PC-9 (cell line): ENCODE measurements at regions not wholly inside any gene's neighbourhood (a gene's known extent, or its start where the extent isn't known, plus 50 kb on each side); places are given as distances from the start of the nearest gene placed in this dataset.

Source experiments
- BruUV-seq: library from RNA; stranded (reverse); fragments of 400-500 nt; replicated peaks from 2 replicates; lab custom pipeline; 2021; lab: Mats Ljungman, UMichigan
- CTCF ChIA-PET: fragments of 300-600 bp; sonication (Branson Sonifier 250); formaldehyde crosslinking; loops from one replicate; lab custom pipeline; 2022; ENCODE audit warnings: antibody characterized with exemption; lab: Charles Lee
- POLR2A ChIA-PET: fragments of 300-600 bp; sonication (Branson Sonifier 250); formaldehyde crosslinking; loops from one replicate; lab custom pipeline; 2022; ENCODE audit warnings: antibody characterized with exemption; ENCODE audit not compliant: unreplicated experiment; lab: Charles Lee
- DNase-seq, 2 experiments: peaks; one replicate each; pipeline versions ENCODE4 v3.0.0 to v3.0.0-alpha.2; 2015 to 2022; ENCODE audit warnings: mixed read lengths in 1 of 2
- H2AFZ ChIP-seq: fragments of 200-600 bp; sonication (generic); 2 replicates; pipeline ENCODE4 v1.8.1; 2017; ENCODE audit warnings: antibody characterized with exemption
- H3F3A ChIP-seq: fragments of 200-600 bp; sonication (generic); 2 replicates; pipeline ENCODE4 v1.8.1; 2017; ENCODE audit warnings: antibody characterized with exemption, mild to moderate bottlenecking, low read depth; ENCODE audit not compliant: insufficient read depth
- H3K27ac ChIP-seq: fragments of 200-600 bp; sonication (generic); 2 replicates; pipeline ENCODE4 v1.6.1; 2016; ENCODE audit warnings: mixed run types
- H3K27me3 ChIP-seq: fragments of 200-600 bp; sonication (generic); 2 replicates; pipeline ENCODE4 v1.6.1; 2016; ENCODE audit warnings: low read depth, mixed run types; ENCODE audit not compliant: insufficient read depth
- H3K36me3 ChIP-seq: fragments of 200-600 bp; sonication (generic); 2 replicates; pipeline ENCODE4 v1.6.1; 2016; ENCODE audit warnings: low read depth, mixed run types
- H3K4me1 ChIP-seq: fragments of 200-600 bp; sonication (generic); replicated peaks from 2 replicates; pipeline ENCODE4 v1.6.1; 2016; ENCODE audit warnings: mixed run types; ENCODE audit not compliant: insufficient read depth
- H3K4me2 ChIP-seq: fragments of 200-600 bp; sonication (generic); 2 replicates; pipeline ENCODE4 v1.6.1; 2017; ENCODE audit warnings: mixed run types
- H3K4me3 ChIP-seq: fragments of 200-600 bp; sonication (generic); 2 replicates; pipeline ENCODE4 v1.6.1; 2016; ENCODE audit warnings: mixed run types
- H3K79me2 ChIP-seq: fragments of 200-600 bp; sonication (generic); 2 replicates; pipeline ENCODE4 v1.6.1; 2017; ENCODE audit warnings: low read depth, mixed run types
- H3K9me2 ChIP-seq: fragments of 200-600 bp; sonication (generic); 2 replicates; pipeline ENCODE4 v1.8.1; 2017; ENCODE audit warnings: mild to moderate bottlenecking; ENCODE audit not compliant: insufficient read depth
- H3K9me3 ChIP-seq: fragments of 200-600 bp; sonication (generic); 2 replicates; pipeline ENCODE4 v1.8.1; 2016; ENCODE audit warnings: low read depth; ENCODE audit not compliant: insufficient read depth
- H4K20me1 ChIP-seq: fragments of 200-600 bp; sonication (generic); 2 replicates; pipeline ENCODE4 v1.8.1; 2017; ENCODE audit not compliant: insufficient read depth
- CTCF ChIP-seq: fragments of 200-600 bp; sonication (generic); conservative IDR thresholded peaks from 2 replicates; pipeline ENCODE4 v1.6.1; 2017; ENCODE audit warnings: mixed run types, antibody characterized with exemption, mild to moderate bottlenecking, moderate library complexity
- EZH2 ChIP-seq: fragments of 200-600 bp; sonication (generic); IDR thresholded peaks from 2 replicates; pipeline ENCODE4 v1.8.0; 2017; ENCODE audit warnings: antibody characterized with exemption, low read depth
- intact Hi-C: fragments of 100-400 bp; cut with micrococcal nuclease; formaldehyde crosslinking; loops from one replicate; pipeline ENCODE4 v1.10.0; 2022; ENCODE audit not compliant: unreplicated experiment

GRCh38 chr1:181314959-181315358 lies 168.4 kb upstream of the CACNA1E start:
- POLR2A ChIA-PET, result no interaction called here
- Histone ChIP-seq H4K20me1 (no peaks in the 10 kb centered on the region), H3K4me3 (no peak overlapping the region), H3K36me3 (no peaks in the 10 kb centered on the region), H3K9me2 (no peaks in the 10 kb centered on the region), H3K27ac (no peak overlapping the region), H2AFZ (no peak overlapping the region), H3K4me2 (no peak overlapping the region), H3K79me2 (no peaks in the 10 kb centered on the region), H3F3A (no peaks in the 10 kb centered on the region), H3K4me1 (no peaks in the 10 kb centered on the region), H3K9me3 (no peaks in the 10 kb centered on the region), H3K27me3 (peaks cover 87% of the 10 kb centered on the region)
- intact Hi-C loops, result no loop called here
- DNase-seq, result no peak
- TF ChIP-seq CTCF (no peak), EZH2 (no peak)
- no TSS peak for BruUV-seq
- CTCF ChIA-PET, result no interaction called here

- Histone ChIP-seq H4K20me1 (no peaks in the 10 kb centered on the region), H3K9me2 (no peaks in the 10 kb centered on the region), H3F3A (no peaks in the 10 kb centered on the region), H3K27me3 (peaks cover 91% of the 10 kb centered on the region), H3K36me3 (no peaks in the 10 kb centered on the region), H3K4me3 (no peak overlapping the region), H3K27ac (no peak overlapping the region), H3K4me2 (no peak overlapping the region), H3K9me3 (no peaks in the 10 kb centered on the region), H3K4me1 (no peaks in the 10 kb centered on the region), H2AFZ (no peak overlapping the region), H3K79me2 (no peaks in the 10 kb centered on the region)
- intact Hi-C loops, result no loop called here
- DNase-seq, result no peak
- CTCF ChIA-PET, result no interaction called here
- BruUV-seq, result no TSS peak
- no peak for TF ChIP-seq CTCF
- TF ChIP-seq EZH2, result no peak
- POLR2A ChIA-PET, result no interaction called here
Measured at GRCh38 chr1:181317261-181317930, 165.9 kb upstream of the CACNA1E start.

- intact Hi-C loops, result no loop called here
- Histone ChIP-seq H3K4me3 (no peak overlapping the region), H4K20me1 (no peaks in the 10 kb centered on the region), H3K4me2 (no peak overlapping the region), H3K27me3 (peaks cover 83% of the 10 kb centered on the region), H3K9me3 (no peaks in the 10 kb centered on the region), H3K79me2 (no peaks in the 10 kb centered on the region), H3K9me2 (no peaks in the 10 kb centered on the region), H3K4me1 (no peaks in the 10 kb centered on the region), H3K36me3 (no peaks in the 10 kb centered on the region), H3K27ac (no peak overlapping the region), H3F3A (no peaks in the 10 kb centered on the region), H2AFZ (no peak overlapping the region)
- CTCF ChIA-PET, result no interaction called here
- TF ChIP-seq EZH2, result no peak
- no peak for TF ChIP-seq CTCF
- no TSS peak for BruUV-seq
- POLR2A ChIA-PET, result no interaction called here
- DNase-seq, result no peak
Measured at GRCh38 chr1:181318022-181318857, 165.1 kb upstream of the CACNA1E start.
